ENCODE measurements at regions not wholly inside any gene's neighbourhood (a gene's known extent, or its start where the extent isn't known, plus 50 kb on each side); places are given as distances from the start of the nearest gene placed in this dataset.

- H3K4me3 ChIP-seq (ENCODE audit: low read length) = no peak overlapping the region
- peaks cover 9% of the 10 kb centered on the region for H3K36me3 ChIP-seq (ENCODE audit: control insufficient read depth, insufficient read depth, low read length, severe bottlenecking)
- no peaks in the 10 kb centered on the region for H3K9me3 ChIP-seq (ENCODE audit: control insufficient read depth, low read length)
Measured at GRCh38 chr16:85175724-85176233, 63.5 kb upstream of the CIBAR2 start.

GRCh38 chr16:85176541-85177447, 64.5 kb upstream of the CIBAR2 start:
- H3K4me1 ChIP-seq (ENCODE audit: control insufficient read depth, insufficient read depth, low read length) = peaks cover 38% of the 10 kb centered on the region
- H3K9ac ChIP-seq (ENCODE audit: low read length) = no peak overlapping the region
- no peaks in the 10 kb centered on the region for H3K27me3 ChIP-seq (replicated peaks; ENCODE audit: control insufficient read depth, insufficient read depth, low read length)
- no peak overlapping the region for H3K4me3 ChIP-seq (ENCODE audit: low read length)
- no peak for DNase-seq (ENCODE audit: low read depth)
- peaks cover 9% of the 10 kb centered on the region for H3K36me3 ChIP-seq (ENCODE audit: control insufficient read depth, insufficient read depth, low read length, severe bottlenecking)
- H3K9me3 ChIP-seq (ENCODE audit: control insufficient read depth, low read length) = no peaks in the 10 kb centered on the region

More at GRCh38 chr16:85175724-85176233, 63.5 kb upstream of the CIBAR2 start:
- H3K4me1 ChIP-seq (ENCODE audit: control insufficient read depth, insufficient read depth, low read length) = peaks cover 49% of the 10 kb centered on the region
- H3K9ac ChIP-seq (ENCODE audit: low read length) = no peak overlapping the region
- no peaks in the 10 kb centered on the region for H3K27me3 ChIP-seq (replicated peaks; ENCODE audit: control insufficient read depth, insufficient read depth, low read length)
- no peak for DNase-seq (ENCODE audit: low read depth)

- no peaks in the 10 kb centered on the region for H3K9me3 ChIP-seq (ENCODE audit: control insufficient read depth, low read length)
- no peak overlapping the region for H3K9ac ChIP-seq (ENCODE audit: low read length)
- peaks cover 34% of the 10 kb centered on the region for H3K4me1 ChIP-seq (ENCODE audit: control insufficient read depth, insufficient read depth, low read length)
- H3K27me3 ChIP-seq (replicated peaks; ENCODE audit: control insufficient read depth, insufficient read depth, low read length) = no peaks in the 10 kb centered on the region
- no peak for DNase-seq (ENCODE audit: low read depth)
- H3K36me3 ChIP-seq (ENCODE audit: control insufficient read depth, insufficient read depth, low read length, severe bottlenecking) = peaks cover 9% of the 10 kb centered on the region
- no peak overlapping the region for H3K4me3 ChIP-seq (ENCODE audit: low read length)
Measured at GRCh38 chr16:85177448-85177846, 65.2 kb upstream of the CIBAR2 start.

- peaks cover 27% of the 10 kb centered on the region for H3K4me1 ChIP-seq (ENCODE audit: control insufficient read depth, insufficient read depth, low read length)
- H3K36me3 ChIP-seq (ENCODE audit: control insufficient read depth, insufficient read depth, low read length, severe bottlenecking) = peaks cover 15% of the 10 kb centered on the region
- no peaks in the 10 kb centered on the region for H3K9me3 ChIP-seq (ENCODE audit: control insufficient read depth, low read length)
- H3K4me3 ChIP-seq (ENCODE audit: low read length) = no peak overlapping the region
- no peaks in the 10 kb centered on the region for H3K27me3 ChIP-seq (replicated peaks; ENCODE audit: control insufficient read depth, insufficient read depth, low read length)
- no peak for DNase-seq (ENCODE audit: low read depth)
- H3K9ac ChIP-seq (ENCODE audit: low read length) = no peak overlapping the region
Measured at GRCh38 chr16:85178006-85178591, 65.8 kb upstream of the CIBAR2 start.

- peaks cover 22% of the 10 kb centered on the region for H3K4me1 ChIP-seq (ENCODE audit: control insufficient read depth, insufficient read depth, low read length)
- no peak for DNase-seq (ENCODE audit: low read depth)
- H3K4me3 ChIP-seq (ENCODE audit: low read length) = no peak overlapping the region
- H3K36me3 ChIP-seq (ENCODE audit: control insufficient read depth, insufficient read depth, low read length, severe bottlenecking) = peaks cover 18% of the 10 kb centered on the region
- H3K9me3 ChIP-seq (ENCODE audit: control insufficient read depth, low read length) = no peaks in the 10 kb centered on the region
- no peak overlapping the region for H3K9ac ChIP-seq (ENCODE audit: low read length)
- no peaks in the 10 kb centered on the region for H3K27me3 ChIP-seq (replicated peaks; ENCODE audit: control insufficient read depth, insufficient read depth, low read length)
Measured at GRCh38 chr16:85178596-85178995, 66.3 kb upstream of the CIBAR2 start.

GRCh38 chr16:85179344-85180046, 67.2 kb upstream of the CIBAR2 start:
- H3K36me3 ChIP-seq (ENCODE audit: control insufficient read depth, insufficient read depth, low read length, severe bottlenecking) = peaks cover 27% of the 10 kb centered on the region
- H3K27me3 ChIP-seq (replicated peaks; ENCODE audit: control insufficient read depth, insufficient read depth, low read length) = no peaks in the 10 kb centered on the region
- H3K4me3 ChIP-seq (ENCODE audit: low read length) = no peak overlapping the region
- H3K4me1 ChIP-seq (ENCODE audit: control insufficient read depth, insufficient read depth, low read length) = peaks cover 13% of the 10 kb centered on the region
- DNase-seq (ENCODE audit: low read depth) = no peak
- H3K9ac ChIP-seq (ENCODE audit: low read length) = no peak overlapping the region
- H3K9me3 ChIP-seq (ENCODE audit: control insufficient read depth, low read length) = peaks cover 6% of the 10 kb centered on the region

- peaks cover 35% of the 10 kb centered on the region for H3K36me3 ChIP-seq (ENCODE audit: control insufficient read depth, insufficient read depth, low read length, severe bottlenecking)
- H3K4me3 ChIP-seq (ENCODE audit: low read length) = no peak overlapping the region
- DNase-seq (ENCODE audit: low read depth) = no peak
- H3K9me3 ChIP-seq (ENCODE audit: control insufficient read depth, low read length) = peaks cover 14% of the 10 kb centered on the region
- H3K9ac ChIP-seq (ENCODE audit: low read length) = no peak overlapping the region
- H3K27me3 ChIP-seq (replicated peaks; ENCODE audit: control insufficient read depth, insufficient read depth, low read length) = no peaks in the 10 kb centered on the region
- H3K4me1 ChIP-seq (ENCODE audit: control insufficient read depth, insufficient read depth, low read length) = peaks cover 6% of the 10 kb centered on the region
Measured at GRCh38 chr16:85180047-85180826, 68.0 kb upstream of the CIBAR2 start.

GRCh38 chr16:85180827-85181738, 68.8 kb upstream of the CIBAR2 start:
- peaks cover 43% of the 10 kb centered on the region for H3K36me3 ChIP-seq (ENCODE audit: control insufficient read depth, insufficient read depth, low read length, severe bottlenecking)
- peaks cover 15% of the 10 kb centered on the region for H3K9me3 ChIP-seq (ENCODE audit: control insufficient read depth, low read length)
- no peaks in the 10 kb centered on the region for H3K4me1 ChIP-seq (ENCODE audit: control insufficient read depth, insufficient read depth, low read length)
- DNase-seq (ENCODE audit: low read depth) = no peak
- no peak overlapping the region for H3K4me3 ChIP-seq (ENCODE audit: low read length)
- H3K27me3 ChIP-seq (replicated peaks; ENCODE audit: control insufficient read depth, insufficient read depth, low read length) = no peaks in the 10 kb centered on the region
- H3K9ac ChIP-seq (ENCODE audit: low read length) = no peak overlapping the region

- Histone ChIP-seq H3K4me3 (ENCODE audit: low read length) (no peak overlapping the region), H3K4me1 (ENCODE audit: control insufficient read depth, insufficient read depth, low read length) (peaks cover under 1% of the 10 kb centered on the region), H3K9ac (ENCODE audit: low read length) (no peak overlapping the region), H3K27me3 (replicated peaks; ENCODE audit: control insufficient read depth, insufficient read depth, low read length) (no peaks in the 10 kb centered on the region), H3K36me3 (ENCODE audit: control insufficient read depth, insufficient read depth, low read length, severe bottlenecking) (peaks cover 44% of the 10 kb centered on the region), H3K9me3 (ENCODE audit: control insufficient read depth, low read length) (peaks cover 15% of the 10 kb centered on the region)
- no peak for DNase-seq (ENCODE audit: low read depth)
Measured at GRCh38 chr16:85181739-85182129, 69.5 kb upstream of the CIBAR2 start.

GRCh38 chr16:85182286-85182685, 70.0 kb upstream of the CIBAR2 start:
- Histone ChIP-seq H3K4me1 (ENCODE audit: control insufficient read depth, insufficient read depth, low read length) (peaks cover 6% of the 10 kb centered on the region), H3K27me3 (replicated peaks; ENCODE audit: control insufficient read depth, insufficient read depth, low read length) (no peaks in the 10 kb centered on the region), H3K4me3 (ENCODE audit: low read length) (no peak overlapping the region), H3K9ac (ENCODE audit: low read length) (no peak overlapping the region), H3K36me3 (ENCODE audit: control insufficient read depth, insufficient read depth, low read length, severe bottlenecking) (peaks cover 44% of the 10 kb centered on the region), H3K9me3 (ENCODE audit: control insufficient read depth, low read length) (peaks cover 15% of the 10 kb centered on the region)
- DNase-seq (ENCODE audit: low read depth) = no peak

All from adipocyte (in vitro differentiated cells).